GM21447 (cell line): ENCODE measurements at regions not wholly inside any gene's neighbourhood (a gene's known extent, or its start where the extent isn't known, plus 50 kb on each side); places are given as distances from the start of the nearest gene placed in this dataset.
"Not testable (repeated sequence)": the region's sequence is repeated elsewhere in the genome, so short reads cannot be mapped to it uniquely, and the experiment has no call there.

Experiments
- ATAC-seq: cut with Tn5 transposase; IDR thresholded peaks from one replicate; pipeline ENCODE4 v1.9.1; 2021; ENCODE audit not compliant: unreplicated experiment

GRCh38 chr6:164408868-164409267 lies 900.5 kb downstream of the C6orf118 start:
- ATAC-seq, result no peak

DNA sequence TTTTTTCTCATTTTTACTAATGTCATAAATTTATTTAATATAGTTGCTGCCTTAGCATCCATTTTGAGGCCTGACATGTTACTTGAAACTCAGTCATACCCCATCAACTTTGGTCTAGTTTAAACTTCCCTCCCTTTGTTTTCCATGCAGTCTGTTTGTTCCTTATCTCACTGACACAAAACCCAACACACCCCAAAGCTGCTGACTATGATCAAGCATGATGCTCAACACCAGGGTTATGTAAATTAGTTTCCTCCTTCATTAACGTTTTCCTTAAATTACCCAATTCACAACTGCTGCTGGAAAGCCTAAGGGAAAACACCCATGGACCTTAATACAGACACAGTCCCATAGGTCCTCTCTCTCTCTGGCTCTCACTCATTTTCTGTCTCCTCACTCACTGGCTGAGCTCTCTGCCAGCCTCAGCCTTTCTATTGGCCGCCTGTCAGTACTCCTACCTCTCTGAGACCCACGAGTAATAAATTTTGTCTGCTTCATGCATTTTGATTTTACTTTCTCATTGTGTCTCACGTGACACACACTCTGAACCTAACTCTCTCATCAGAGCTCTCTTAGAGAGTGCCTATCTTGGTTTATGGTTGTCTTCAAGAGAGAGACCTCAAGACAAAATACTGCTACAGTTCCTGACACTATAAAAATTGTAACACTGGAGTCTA lies 904.5 kb downstream of the C6orf118 start:
- no peak for ATAC-seq

GRCh38 chr6:164401871-164402270 lies 907.5 kb downstream of the C6orf118 start:
- ATAC-seq, result no peak

GRCh38 chr6:164398647-164399046 lies 910.8 kb downstream of the C6orf118 start:
- ATAC-seq, result no peak

DNA sequence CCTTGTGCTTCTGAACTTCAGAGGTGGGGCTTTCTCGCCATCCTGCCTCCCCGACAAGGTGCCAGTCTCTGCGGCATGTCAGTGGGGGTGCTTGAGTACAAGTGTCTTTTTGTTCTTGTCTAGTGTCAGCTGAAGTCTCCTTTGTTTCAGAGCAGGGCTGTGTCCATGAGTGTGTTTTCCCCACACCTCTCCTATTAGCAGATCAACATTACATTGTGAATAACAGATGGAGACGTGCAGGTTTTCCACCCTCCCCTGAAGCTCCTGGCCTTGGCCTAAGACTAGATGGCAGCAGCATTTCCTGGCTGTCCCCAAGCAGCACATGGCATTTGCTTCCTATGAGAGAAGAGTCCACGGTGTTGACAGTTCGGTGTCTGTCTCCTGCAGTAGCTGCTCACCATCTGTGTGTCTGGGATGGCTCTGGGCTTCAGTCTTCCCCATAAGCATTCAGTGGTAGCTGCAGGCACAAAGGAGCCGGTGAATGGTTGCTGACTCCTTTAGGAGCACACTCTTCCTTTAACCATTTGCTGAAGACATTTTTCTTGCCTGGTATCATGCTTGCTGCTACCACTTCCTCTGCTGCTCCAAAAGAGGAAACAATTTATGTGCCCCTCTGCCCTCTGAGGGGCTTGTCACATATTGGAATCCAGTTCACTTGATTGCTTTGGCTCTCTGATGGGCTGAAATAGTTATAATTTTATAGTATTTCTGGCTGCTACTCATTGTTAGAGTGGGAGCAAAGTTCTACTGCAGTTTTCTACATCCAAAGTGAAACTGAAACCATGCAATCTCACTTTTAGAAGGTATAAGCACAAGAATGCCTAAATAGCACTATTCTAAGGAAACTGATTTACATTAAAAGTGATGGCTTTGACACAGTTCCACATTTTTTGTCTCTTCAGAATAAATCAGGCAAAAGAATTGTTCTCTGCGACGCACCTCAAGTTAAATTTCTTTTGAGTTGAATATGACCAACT lies 913.0 kb downstream of the C6orf118 start:
- no peak for ATAC-seq

GRCh38 chr6:164379795-164380194 lies 929.6 kb downstream of the C6orf118 start:
- ATAC-seq, result no peak

- no peak for ATAC-seq
Observed at GRCh38 chr6:164378330-164378729, 931.1 kb downstream of the C6orf118 start.

DNA sequence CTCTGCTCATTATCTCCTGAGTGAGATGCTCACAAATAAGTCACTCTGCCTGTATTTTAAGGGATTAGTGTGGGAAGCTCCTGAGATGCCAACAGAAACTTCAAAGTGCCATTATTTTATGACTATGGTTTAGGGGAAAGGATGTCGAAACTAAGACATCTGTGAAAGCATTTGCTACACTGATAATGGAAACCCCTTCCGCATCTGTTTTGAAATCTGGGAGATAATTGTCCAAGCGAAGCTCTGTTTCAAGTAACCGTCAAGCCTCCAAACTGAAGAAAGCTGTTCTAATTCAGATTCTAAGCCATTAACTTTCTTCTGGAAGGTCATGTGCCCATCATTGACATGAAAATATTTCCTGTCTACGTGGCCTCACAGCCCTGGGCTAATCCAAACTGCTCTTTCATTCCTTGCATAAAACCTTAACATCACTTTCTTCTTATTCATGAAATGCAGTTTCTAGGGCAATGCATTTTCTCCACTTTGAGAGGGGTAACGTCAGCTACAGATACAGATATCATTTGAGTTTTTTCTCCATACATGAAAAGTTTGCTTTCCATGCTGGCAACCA lies 932.0 kb downstream of the C6orf118 start:
- ATAC-seq, result no peak

GRCh38 chr6:164370773-164371172 lies 938.6 kb downstream of the C6orf118 start:
- ATAC-seq, result no peak

DNA sequence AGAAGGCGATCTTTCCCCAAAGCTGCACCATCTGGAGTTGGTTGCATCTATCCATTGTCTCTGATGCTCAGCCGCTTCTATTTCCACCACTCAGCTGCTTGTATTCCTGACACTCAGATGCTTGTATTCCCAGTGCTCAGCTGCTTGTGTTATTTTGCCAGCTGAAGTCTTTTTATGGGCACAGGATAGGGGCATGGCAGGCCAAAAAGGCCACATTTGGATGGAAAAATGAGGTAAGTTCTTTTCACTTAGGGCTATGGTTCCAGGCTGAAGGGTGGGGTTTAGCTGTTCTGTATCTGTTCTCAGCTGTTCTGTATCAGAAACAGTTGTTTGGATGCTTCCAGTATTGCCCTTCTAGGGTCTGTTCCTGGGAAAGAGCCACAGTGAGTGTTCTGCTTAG lies 944.9 kb downstream of the QKI start:
- ATAC-seq, result no peak

- ATAC-seq, result no peak
Observed at GRCh38 chr6:164359036-164359435, 944.5 kb downstream of the QKI start.

DNA sequence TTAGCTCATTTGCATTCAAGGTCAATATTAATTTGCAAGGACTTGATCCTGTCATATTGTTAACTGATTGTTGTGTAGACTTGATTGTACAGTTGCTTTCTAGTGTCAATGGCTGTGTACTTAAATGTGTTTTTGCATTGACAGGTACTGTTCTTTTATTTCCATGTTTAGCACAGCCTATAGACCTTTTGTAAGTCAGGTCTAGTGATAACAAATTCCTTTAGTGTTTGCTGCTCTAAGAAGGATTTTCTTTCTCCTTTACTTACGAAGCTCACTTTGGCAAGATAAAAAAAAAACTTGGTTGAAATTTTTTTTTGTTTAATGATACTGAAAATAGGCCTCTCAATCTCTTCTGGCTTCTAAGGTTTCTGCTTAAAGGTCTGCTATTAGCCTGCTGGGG lies 942.3 kb downstream of the QKI start:
- no peak for ATAC-seq

DNA sequence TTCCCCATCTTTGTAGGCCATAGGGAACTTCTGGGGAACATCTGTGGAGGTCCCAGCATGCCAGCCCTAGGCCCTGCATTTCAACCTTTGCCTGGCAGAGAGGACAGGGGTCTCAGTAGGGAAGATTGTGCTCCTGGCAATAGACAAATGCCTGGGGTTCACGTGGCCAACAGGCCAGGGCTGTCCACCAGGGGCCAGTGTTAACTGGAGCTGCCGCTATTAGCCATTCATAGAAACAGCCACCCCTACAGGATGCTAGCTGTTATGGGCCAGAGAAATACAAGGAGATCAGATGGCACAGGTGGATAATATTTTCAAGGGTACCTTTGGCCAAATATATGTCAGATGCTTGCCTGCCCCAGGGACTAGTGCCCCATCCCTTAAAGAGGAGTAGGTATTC lies 932.9 kb downstream of the QKI start:
- no peak for ATAC-seq

GRCh38 chr6:164346631-164347030 lies 932.1 kb downstream of the QKI start:
- ATAC-seq, result no peak

DNA sequence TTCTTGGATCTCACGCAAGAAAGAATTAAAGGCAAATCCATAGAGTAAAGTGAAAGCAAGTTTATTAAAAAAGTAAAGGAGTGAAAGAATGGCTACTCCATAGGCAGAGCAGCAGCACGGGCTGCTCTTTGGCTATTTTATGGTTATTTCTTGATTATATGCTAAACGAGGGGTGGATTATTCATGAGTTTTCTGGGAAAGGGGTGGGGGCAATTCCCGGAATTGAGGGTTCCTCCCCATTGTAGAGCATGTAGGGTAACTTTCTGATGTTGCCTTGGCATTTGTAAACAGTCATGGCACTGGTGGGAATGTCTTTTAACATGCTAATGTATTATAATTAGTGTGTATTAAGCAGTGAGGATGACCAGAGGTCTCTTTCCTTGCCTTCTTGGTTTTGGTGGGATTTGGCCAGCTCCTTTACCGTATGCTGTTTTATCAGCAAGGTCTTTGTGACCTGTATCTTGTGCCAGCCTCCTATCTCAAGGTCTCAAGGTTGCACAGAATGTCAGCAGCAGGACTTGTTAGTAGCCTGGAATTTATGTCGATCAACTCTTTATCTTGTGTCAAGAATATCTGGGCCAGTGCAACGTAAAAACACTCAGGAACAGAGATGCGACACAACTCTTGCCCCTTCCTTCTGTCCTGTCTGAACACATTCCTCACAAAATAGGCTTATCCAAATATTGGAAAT lies 931.4 kb downstream of the QKI start:
- no peak for ATAC-seq

GRCh38 chr6:164345327-164345726 lies 930.8 kb downstream of the QKI start:
- ATAC-seq, result no peak

- ATAC-seq, result no peak
Observed at GRCh38 chr6:164344801-164345291, 930.3 kb downstream of the QKI start.

DNA sequence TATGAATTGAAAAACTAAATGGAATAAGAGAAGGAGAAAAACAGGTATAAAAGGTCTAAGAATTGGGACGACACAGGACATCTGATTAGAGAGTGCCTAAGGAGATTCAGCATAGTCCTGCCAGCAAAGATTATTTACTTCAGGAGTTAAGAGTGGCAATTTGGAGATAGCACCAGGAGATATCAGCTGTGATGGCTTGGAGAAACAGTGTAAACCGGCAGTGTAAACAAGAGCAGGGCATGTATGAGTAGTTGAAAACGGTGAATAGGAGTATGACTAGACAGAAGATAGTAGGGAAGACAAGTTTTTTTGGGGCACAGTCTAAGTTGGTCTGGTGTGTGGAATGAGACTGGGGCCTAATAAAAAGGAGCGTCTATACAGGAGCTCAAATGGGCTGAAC lies 924.9 kb downstream of the QKI start:
- not testable (repeated sequence) for ATAC-seq

- no peak for ATAC-seq
Observed at GRCh38 chr6:164337925-164338397, 923.4 kb downstream of the QKI start.

DNA sequence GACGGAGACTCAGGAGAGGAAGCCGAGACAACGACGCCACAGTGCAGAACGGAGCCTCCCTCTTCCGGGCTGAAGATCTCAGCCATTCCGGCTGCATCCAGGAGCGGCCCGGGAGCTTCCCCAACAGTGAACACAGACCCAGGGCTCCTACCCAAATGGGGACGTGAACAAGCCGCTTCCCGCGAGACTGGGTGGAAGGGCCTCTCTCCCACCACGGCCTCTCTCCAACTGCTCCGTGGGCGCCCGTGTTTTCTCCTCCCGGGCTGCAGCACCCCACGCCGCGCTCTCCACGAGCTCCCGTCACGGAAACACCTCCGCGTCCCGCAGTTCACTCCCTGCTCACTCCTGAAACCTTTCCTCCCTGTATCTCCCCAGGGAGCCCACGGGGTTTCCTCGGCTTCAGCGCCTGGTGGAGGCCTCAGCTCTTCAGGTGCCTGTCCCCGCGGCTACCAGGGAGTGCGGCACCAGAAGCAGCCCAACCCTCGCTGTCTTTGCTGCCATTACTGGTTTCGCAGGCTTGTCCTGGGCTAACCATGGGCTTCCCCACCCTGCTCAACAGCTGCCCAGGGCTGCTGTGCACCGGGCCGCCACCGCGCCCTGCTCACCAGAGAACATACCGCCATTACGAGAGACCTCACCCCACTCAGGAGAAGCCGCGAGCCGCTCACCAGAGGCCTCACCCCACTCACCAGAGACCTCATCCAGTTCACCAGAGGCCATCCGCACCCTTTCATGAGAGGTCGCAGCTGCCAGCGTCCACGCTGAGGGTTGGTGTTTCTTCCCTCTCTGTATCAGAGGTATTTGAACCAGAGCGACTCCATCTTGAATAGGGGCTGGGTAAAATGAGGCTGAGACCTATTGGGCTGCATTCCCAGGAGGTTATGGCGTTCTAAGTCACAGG lies 922.8 kb downstream of the QKI start:
- no peak for ATAC-seq
